ENCODE measurements at regions not wholly inside any gene's neighbourhood (a gene's known extent, or its start where the extent isn't known, plus 50 kb on each side); places are given as distances from the start of the nearest gene placed in this dataset.

- Mint-ChIP-seq H3K9me3 (ENCODE audit: unreplicated experiment) (peaks cover 2% of the 10 kb centered on the region), H3K4me1 (ENCODE audit: low read depth, unreplicated experiment) (no peaks in the 10 kb centered on the region), H3K27ac (ENCODE audit: unreplicated experiment) (no peak overlapping the region), H3K27me3 (ENCODE audit: low read depth, unreplicated experiment) (no peaks in the 10 kb centered on the region), H3K4me3 (ENCODE audit: unreplicated experiment) (no peak overlapping the region), H3K36me3 (ENCODE audit: low read depth, unreplicated experiment) (no peaks in the 10 kb centered on the region)
- DNase-seq (ENCODE audit: low read depth) = no peak
- no peak overlapping the region for H3K9ac ChIP-seq (ENCODE audit: low read length)
- H3K36me3 ChIP-seq (ENCODE audit: insufficient read depth, low read length) = no peaks in the 10 kb centered on the region
- H3K9me3 ChIP-seq (ENCODE audit: insufficient read depth, low read depth, low read length) = no peaks in the 10 kb centered on the region
- TF ChIP-seq CTCF (IDR thresholded peaks at IDR 0.05; ENCODE audit: insufficient read depth, low read depth, low read length) = no peak
- no peak for TF ChIP-seq EZH2 (IDR thresholded peaks at IDR 0.05; ENCODE audit: insufficient read depth, low read length)
- H3K4me2 ChIP-seq (ENCODE audit: low read length) = no peak overlapping the region
- H3K79me2 ChIP-seq (ENCODE audit: insufficient read depth, low read length) = no peaks in the 10 kb centered on the region
- no peaks in the 10 kb centered on the region for H4K20me1 ChIP-seq (ENCODE audit: insufficient read depth, low read length)
- H3K27ac ChIP-seq (ENCODE audit: low read depth, low read length) = no peak overlapping the region
- no peak overlapping the region for H2AFZ ChIP-seq (ENCODE audit: low read depth, low read length)
- no peaks in the 10 kb centered on the region for H3K4me1 ChIP-seq (ENCODE audit: insufficient read depth, low read length)
- no peaks in the 10 kb centered on the region for H3K27me3 ChIP-seq (ENCODE audit: insufficient read depth, low read length)
- no peak for FAIRE-seq
- H3K4me3 ChIP-seq (ENCODE audit: insufficient read depth, low read depth, low read length) = no peak overlapping the region
These were observed 845.3 kb downstream of the TYW1 start for GRCh38 chr7:67841896-67842295.

- TF ChIP-seq CTCF (IDR thresholded peaks at IDR 0.05; ENCODE audit: insufficient read depth, low read depth, low read length) (no peak), EZH2 (IDR thresholded peaks at IDR 0.05; ENCODE audit: insufficient read depth, low read length) (no peak)
- Mint-ChIP-seq H3K9me3 (ENCODE audit: unreplicated experiment) (peaks cover 2% of the 10 kb centered on the region), H3K27me3 (ENCODE audit: low read depth, unreplicated experiment) (no peaks in the 10 kb centered on the region), H3K27ac (ENCODE audit: unreplicated experiment) (no peak overlapping the region), H3K4me1 (ENCODE audit: low read depth, unreplicated experiment) (no peaks in the 10 kb centered on the region), H3K36me3 (ENCODE audit: low read depth, unreplicated experiment) (no peaks in the 10 kb centered on the region), H3K4me3 (ENCODE audit: unreplicated experiment) (no peak overlapping the region)
- no peaks in the 10 kb centered on the region for H4K20me1 ChIP-seq (ENCODE audit: insufficient read depth, low read length)
- DNase-seq (ENCODE audit: low read depth) (no peak), FAIRE-seq (no peak)
- no peaks in the 10 kb centered on the region for H3K79me2 ChIP-seq (ENCODE audit: insufficient read depth, low read length)
- H3K9ac ChIP-seq (ENCODE audit: low read length) = no peak overlapping the region
- no peaks in the 10 kb centered on the region for H3K4me1 ChIP-seq (ENCODE audit: insufficient read depth, low read length)
- no peak overlapping the region for H3K4me2 ChIP-seq (ENCODE audit: low read length)
- H3K9me3 ChIP-seq (ENCODE audit: insufficient read depth, low read depth, low read length) = no peaks in the 10 kb centered on the region
- no peak overlapping the region for H3K4me3 ChIP-seq (ENCODE audit: insufficient read depth, low read depth, low read length)
- H3K36me3 ChIP-seq (ENCODE audit: insufficient read depth, low read length) = no peaks in the 10 kb centered on the region
- no peak overlapping the region for H3K27ac ChIP-seq (ENCODE audit: low read depth, low read length)
- H3K27me3 ChIP-seq (ENCODE audit: insufficient read depth, low read length) = no peaks in the 10 kb centered on the region
- H2AFZ ChIP-seq (ENCODE audit: low read depth, low read length) = no peak overlapping the region
These were observed 845.9 kb downstream of the TYW1 start for GRCh38 chr7:67842571-67842970.

- Histone ChIP-seq H2AFZ (ENCODE audit: low read depth, low read length) (no peak overlapping the region), H3K27ac (ENCODE audit: low read depth, low read length) (no peak overlapping the region), H3K4me2 (ENCODE audit: low read length) (no peak overlapping the region), H3K36me3 (ENCODE audit: insufficient read depth, low read length) (no peaks in the 10 kb centered on the region), H3K4me3 (ENCODE audit: insufficient read depth, low read depth, low read length) (no peak overlapping the region), H3K4me1 (ENCODE audit: insufficient read depth, low read length) (no peaks in the 10 kb centered on the region), H3K27me3 (ENCODE audit: insufficient read depth, low read length) (no peaks in the 10 kb centered on the region), H3K79me2 (ENCODE audit: insufficient read depth, low read length) (no peaks in the 10 kb centered on the region), H3K9me3 (ENCODE audit: insufficient read depth, low read depth, low read length) (no peaks in the 10 kb centered on the region), H4K20me1 (ENCODE audit: insufficient read depth, low read length) (no peaks in the 10 kb centered on the region), H3K9ac (ENCODE audit: low read length) (no peak overlapping the region)
- H3K4me3 Mint-ChIP-seq (ENCODE audit: unreplicated experiment) = no peak overlapping the region
- peaks cover 2% of the 10 kb centered on the region for H3K9me3 Mint-ChIP-seq (ENCODE audit: unreplicated experiment)
- H3K27me3 Mint-ChIP-seq (ENCODE audit: low read depth, unreplicated experiment) = no peaks in the 10 kb centered on the region
- H3K4me1 Mint-ChIP-seq (ENCODE audit: low read depth, unreplicated experiment) = no peaks in the 10 kb centered on the region
- TF ChIP-seq CTCF (IDR thresholded peaks at IDR 0.05; ENCODE audit: insufficient read depth, low read depth, low read length) = no peak
- no peak for TF ChIP-seq EZH2 (IDR thresholded peaks at IDR 0.05; ENCODE audit: insufficient read depth, low read length)
- FAIRE-seq (no peak), DNase-seq (ENCODE audit: low read depth) (no peak)
- no peak overlapping the region for H3K27ac Mint-ChIP-seq (ENCODE audit: unreplicated experiment)
- H3K36me3 Mint-ChIP-seq (ENCODE audit: low read depth, unreplicated experiment) = no peaks in the 10 kb centered on the region
These were observed 846.5 kb downstream of the TYW1 start for GRCh38 chr7:67843001-67843565.

All from astrocyte (in vitro differentiated cells and primary cell).